OCI-LY1 (cell line): ENCODE measurements at regions not wholly inside any gene's neighbourhood (a gene's known extent, or its start where the extent isn't known, plus 50 kb on each side); places are given as distances from the start of the nearest gene placed in this dataset.

Experiments
- CTCF ChIP-seq: fragments of 200-600 bp; sonication (generic), shearing (Covaris generic); IDR thresholded peaks from 2 replicates; pipeline ENCODE4 v1.5.1; 2017; ENCODE audit warnings: mild to moderate bottlenecking, antibody characterized with exemption, low read length, moderate library complexity, mixed read lengths
- EZH2 ChIP-seq: fragments of 200-600 bp; sonication (generic), shearing (Covaris generic); IDR thresholded peaks from 2 replicates; pipeline ENCODE4 v1.8.0; 2017; ENCODE audit warnings: borderline replicate concordance, mixed run types, mild to moderate bottlenecking, antibody characterized with exemption, low read length, moderate library complexity, mixed read lengths

- no peak for TF ChIP-seq CTCF
- TF ChIP-seq EZH2, result no peak
These were observed 84.5 kb upstream of the SPRY1 start for GRCh38 chr4:123312116-123312515.
